A673 (cell line): ENCODE measurements at regions not wholly inside any gene's neighbourhood (a gene's known extent, or its start where the extent isn't known, plus 50 kb on each side); places are given as distances from the start of the nearest gene placed in this dataset.

ENCODE experiments used
- CTCF ChIP-seq: fragments of 300-800, 200-600 bp; sonication (generic); conservative IDR thresholded peaks from 2 replicates; pipeline ENCODE4 v1.5.1; 2017; ENCODE audit warnings: low read depth, mild to moderate bottlenecking, antibody characterized with exemption, low read length, moderate library complexity, mixed read lengths
- EZH2 ChIP-seq: fragments of 200-600 bp; sonication (generic); IDR thresholded peaks from 2 replicates; pipeline ENCODE4 v1.6.1; 2017; ENCODE audit warnings: borderline replicate concordance, low read depth, mild to moderate bottlenecking, mixed read lengths, antibody characterized with exemption, low read length; ENCODE audit not compliant: poor library complexity, severe bottlenecking

DNA sequence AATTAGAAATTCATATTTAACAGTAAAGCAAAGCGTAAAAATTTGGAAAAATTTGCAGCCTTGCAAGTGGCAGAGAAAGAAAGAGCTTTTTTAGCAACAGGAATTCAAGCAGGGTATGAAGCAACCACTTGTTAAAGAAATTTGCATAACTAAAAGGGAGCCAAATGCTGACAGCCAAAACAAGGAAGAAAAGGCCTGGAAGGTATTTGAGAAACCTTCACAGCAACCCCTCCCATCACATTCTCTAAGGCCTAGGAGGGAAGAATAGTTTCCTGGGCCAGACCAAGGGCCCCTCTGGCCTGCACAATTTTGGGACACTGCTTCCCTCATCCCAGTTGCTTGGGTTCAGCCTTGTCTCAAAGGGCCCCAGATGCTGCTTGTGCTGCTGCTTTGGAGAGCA is 672.4 kb upstream of the TMPRSS15 start:
- TF ChIP-seq CTCF = no peak
- TF ChIP-seq EZH2 = no peak
